Testis (tissue), 2 donors: ENCODE measurements at regions not wholly inside any gene's neighbourhood (a gene's known extent, or its start where the extent isn't known, plus 50 kb on each side); places are given as distances from the start of the nearest gene placed in this dataset.

Source experiments
- CTCF ChIP-seq, 3 experiments: fragments of 450-650 bp in 2 of 3; fragments of 200-600 bp in 1 of 3; sonication (generic) in 1 of 3; IDR thresholded peaks; one replicate each; pipeline ENCODE4 v1.5.1; 2016 to 2019; ENCODE audit warnings: antibody characterized with exemption in 3 of 3, mild to moderate bottlenecking in 2 of 3, moderate library complexity in 1 of 3
- POLR2A ChIP-seq: fragments of 450-650 bp; IDR thresholded peaks from one replicate; pipeline ENCODE4 v1.6.1; 2017; ENCODE audit warnings: antibody characterized with exemption, mild to moderate bottlenecking, moderate library complexity

- TF ChIP-seq CTCF (IDR thresholded peaks at IDR 0.05): no peak
- no peak for TF ChIP-seq POLR2A
Measured at GRCh38 chr12:4975574-4975973, 65.9 kb downstream of the KCNA1 start.
